Stimulated activated CD8-positive, alpha-beta memory T cell treated with anti-CD3 and anti-CD28 coated beads, Interleukin-7, amount 100 ng/mL, for 24 hours (primary cell): ENCODE measurements at regions not wholly inside any gene's neighbourhood (a gene's known extent, or its start where the extent isn't known, plus 50 kb on each side); places are given as distances from the start of the nearest gene placed in this dataset.
"Not testable (repeated sequence)": the region's sequence is repeated elsewhere in the genome, so short reads cannot be mapped to it uniquely, and the experiment has no call there.

Experiments
- DNase-seq: peaks from one replicate; pipeline ENCODE4 v3.0.0-alpha.2; 2020; ENCODE audit warnings: low read depth

DNA sequence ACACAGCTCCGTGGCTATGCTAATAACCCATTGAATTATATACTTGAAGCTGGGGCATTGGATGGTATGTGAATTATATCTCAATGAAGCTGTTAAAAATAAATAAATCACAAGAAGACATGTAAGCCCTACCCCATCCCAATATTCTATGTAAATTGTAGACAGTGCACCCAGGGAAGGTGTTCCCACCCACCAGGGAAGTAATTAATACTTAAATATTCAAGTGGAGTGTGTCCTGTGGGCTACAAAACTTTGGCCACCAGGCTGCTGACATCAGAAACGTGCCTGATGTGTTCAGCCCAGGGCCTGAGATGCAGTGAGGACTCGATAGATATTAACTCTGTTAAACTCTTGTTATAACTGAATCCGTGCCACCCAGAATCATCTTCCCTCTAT is 240.4 kb upstream of the RREB1 start:
- no peak for DNase-seq

DNA sequence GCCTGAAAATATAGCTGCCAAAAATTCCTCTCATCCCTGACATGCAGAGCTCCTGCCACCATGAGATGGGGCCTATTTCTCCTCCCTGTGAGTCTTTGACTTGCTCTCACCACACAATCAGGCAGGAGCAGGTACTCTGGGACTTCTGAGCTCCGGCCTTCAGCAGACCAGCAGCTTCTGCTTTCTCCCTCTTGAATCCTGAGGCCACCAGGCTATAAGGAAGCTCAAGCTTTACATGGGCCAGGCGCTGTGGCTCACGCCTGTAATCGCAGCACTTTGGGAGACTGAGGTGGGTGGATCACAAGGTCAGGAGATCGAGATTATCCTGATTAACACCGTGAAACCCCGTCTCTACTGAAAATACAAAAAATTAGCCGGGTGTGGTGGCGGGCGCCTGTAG is 238.7 kb upstream of the RREB1 start:
- DNase-seq: no peak

DNA sequence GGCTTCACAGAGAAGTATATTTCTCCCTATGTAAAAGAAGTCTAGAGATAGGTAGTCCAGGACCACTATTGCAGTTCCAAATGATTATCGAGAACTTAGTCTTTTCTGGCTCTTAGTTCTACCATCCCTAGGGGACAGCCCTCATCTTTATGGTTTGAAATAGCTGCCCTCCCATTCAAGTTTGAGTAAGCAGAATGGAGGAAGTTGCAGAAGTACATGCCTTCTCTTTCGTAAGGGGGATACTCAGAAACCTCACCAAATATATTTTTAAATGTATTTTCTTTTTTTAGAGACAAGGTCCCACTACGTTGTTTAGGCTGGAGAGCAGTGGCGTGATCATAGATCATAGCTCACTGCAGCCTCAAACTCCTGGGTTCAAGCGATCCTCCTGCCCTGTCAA is 236.8 kb upstream of the RREB1 start:
- no peak for DNase-seq

DNA sequence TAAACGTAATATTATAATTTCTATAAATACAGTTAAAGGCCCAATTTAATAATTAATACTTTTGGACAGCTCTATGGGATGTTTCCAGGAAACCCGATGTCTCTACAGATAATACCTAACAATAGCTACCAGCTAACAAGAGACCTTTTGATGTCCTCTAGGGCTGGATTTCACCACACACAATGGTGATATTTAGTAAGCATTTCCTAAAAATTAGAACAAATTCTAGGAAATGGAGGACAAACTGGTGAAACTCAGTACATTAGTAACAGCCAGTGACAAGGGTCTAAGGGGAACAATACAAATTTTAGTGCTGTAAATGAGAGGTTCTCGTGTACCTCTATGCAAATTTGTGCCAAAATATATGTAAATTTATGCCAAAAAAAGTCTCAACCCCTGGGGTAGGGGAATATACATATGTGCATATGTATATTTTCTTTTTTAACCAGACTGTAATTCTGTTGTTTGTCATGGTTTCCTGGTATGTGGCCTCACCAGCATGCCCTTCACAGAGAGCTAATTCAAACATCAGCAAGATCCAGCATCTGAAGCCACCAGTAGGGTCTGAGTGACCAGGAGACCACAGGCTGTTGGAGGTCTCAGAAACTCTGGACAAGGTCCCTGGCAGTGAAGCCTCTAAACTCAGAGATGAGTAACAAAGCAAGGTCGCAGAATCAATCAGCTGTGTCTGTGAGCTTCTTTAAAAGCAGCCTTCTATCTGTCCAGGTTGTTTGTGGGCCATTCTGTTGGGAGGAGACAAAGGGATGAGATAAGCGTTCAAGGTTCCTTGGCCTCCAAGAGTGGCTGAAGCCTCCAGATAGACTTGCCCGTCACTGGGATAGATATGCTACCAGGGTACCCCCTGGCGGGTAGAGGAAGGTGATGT is 235.1 kb upstream of the RREB1 start:
- no peak for DNase-seq

DNA sequence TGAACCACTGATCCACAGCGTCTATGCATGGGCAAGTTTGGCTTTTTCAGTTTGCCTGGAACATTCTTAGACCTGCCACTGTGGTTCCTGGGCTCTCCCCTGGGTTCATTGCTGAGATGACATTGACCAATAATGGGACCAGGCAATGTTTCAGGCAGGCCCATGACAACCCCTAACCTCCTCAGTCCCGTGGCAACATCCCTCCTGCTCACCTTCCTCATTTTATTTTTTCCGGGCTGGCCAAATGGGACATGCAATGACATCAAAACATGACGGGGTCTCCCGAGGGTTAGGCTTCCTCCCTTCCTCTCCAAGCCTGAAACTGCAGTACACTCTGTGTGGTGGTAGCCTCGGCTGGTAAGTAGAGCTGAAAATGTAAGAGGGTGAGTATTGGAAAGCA is 234.0 kb upstream of the RREB1 start:
- no peak for DNase-seq

DNA sequence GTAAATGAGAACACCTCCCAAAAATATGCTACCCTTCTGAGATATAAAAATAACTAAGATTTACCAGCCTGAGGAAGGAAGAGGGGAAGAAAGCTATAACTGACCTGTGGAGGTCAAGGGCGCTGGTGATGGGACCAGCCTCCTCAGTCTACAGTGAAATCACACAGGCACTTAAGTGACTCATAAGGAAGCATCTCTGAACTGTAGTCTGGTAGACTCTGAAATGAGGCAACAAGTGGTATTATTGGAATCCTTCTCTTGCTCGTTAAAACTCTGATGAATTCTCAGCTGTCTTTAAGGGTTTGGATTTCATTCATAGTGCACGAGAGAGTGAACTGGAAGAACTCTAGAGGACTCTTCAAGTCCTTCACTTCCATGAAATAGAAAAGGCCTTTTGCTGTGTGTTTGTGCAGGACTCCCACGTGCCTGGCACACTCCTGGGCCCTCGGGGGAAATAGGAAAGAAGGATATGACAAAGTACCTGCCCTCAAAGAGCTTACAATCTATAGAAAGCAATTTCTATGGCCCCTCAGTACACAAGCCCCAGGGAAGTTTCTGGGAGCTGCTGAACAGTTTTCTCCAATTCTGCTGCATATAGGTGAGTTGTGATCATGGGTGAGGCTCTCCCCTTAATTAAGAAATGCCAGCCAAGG is 231.8 kb upstream of the RREB1 start:
- no peak for DNase-seq

DNA sequence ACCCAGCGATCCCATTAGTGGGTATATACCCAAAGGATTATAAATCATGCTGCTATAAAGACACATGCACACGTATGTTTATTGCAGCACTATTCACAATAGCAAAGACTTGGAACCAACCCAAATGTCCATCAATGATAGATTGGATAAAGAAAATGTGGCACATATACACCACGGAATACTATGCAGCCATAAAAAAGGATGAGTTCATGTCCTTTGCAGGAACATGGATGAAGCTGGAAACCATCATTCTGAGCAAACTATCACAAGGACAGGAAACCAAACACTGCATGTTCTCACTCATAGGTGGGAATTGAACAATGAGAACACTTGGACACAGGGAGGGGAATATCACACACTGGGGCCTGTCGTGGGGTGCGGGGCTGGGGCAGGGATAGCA is 230.0 kb upstream of the RREB1 start:
- DNase-seq: not testable (repeated sequence)

DNA sequence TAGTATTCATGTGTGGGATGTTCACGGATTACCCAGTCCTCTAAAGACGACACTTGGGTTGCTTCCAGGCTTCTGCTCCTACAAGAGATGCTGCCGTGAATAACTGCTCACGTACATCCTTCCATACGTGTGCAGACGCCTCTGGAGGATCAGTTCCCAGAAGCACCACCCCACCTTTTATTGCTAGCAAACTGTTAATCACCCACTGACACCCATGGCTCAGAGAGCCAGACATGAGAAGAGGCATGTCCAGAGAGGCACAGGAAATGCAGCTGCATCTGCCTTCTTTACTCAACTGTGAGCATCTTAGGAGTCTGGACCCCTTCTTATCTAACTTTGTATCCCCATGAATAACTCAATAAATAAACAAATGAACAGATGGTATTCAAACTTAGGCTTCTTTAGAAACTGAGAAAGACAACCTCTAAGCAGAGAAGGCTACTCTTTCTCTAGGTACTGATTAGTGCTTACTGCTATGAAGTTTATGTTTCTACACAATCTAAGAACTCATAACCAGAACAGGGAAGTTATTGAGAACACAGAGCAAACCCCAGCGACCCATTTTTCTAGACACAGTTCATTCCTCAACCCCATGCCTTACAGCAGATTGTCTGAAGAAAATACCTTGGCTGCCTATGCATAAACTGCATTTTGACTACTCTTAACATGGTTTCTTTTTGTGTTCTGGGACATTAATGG is 228.7 kb upstream of the RREB1 start:
- no peak for DNase-seq

DNA sequence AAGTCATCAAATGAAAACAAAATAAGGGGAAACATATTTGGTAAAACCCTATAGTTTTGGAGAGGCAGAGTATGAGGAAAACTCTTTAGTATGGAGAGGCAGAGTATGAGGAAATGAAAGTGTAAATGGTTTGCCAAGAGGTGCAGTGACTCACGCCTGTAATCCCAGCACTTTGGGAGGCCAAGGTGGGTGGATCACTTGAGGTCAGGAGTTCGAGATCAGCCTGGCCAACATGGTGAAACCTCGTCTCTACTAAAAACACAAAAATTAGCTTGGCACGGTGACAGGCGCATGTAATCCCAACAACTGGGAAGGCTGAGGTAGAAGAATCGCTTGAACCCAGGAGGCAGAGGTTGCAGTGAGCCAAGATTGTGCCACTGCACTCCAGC is 228.2 kb upstream of the RREB1 start:
- not testable (repeated sequence) for DNase-seq

DNA sequence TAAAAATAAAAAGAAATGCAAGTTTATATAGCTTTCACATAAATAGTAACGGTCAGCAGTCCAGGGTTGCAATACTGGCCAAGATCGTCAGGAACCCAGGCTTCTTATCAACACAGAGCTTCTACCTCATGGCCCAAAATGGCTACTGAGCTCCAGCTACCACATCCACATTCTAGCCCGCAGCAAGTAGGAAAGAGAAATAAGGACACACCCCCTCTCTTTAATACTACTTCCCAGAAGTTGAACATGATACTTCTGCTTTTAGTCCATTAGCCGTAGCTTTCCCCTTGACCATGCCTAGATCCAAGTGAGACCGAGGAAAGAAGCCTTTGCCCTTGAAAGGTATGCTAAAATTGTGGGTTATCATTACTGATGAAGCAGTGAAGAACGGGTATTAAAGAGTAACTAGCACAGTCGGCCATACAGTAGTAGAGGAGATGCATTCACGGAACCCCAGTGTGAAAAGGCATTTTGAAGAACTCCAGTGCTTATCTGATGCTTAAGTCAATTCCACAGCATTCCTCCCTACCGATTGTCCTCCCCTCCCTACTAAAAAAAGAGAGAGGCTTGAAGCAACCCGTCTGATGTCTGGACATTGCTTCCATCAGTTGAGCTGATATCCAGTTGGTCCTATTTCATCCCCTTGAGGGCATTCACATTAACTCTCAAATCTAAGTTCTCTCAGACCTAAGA is 226.9 kb upstream of the RREB1 start:
- DNase-seq: no peak

DNA sequence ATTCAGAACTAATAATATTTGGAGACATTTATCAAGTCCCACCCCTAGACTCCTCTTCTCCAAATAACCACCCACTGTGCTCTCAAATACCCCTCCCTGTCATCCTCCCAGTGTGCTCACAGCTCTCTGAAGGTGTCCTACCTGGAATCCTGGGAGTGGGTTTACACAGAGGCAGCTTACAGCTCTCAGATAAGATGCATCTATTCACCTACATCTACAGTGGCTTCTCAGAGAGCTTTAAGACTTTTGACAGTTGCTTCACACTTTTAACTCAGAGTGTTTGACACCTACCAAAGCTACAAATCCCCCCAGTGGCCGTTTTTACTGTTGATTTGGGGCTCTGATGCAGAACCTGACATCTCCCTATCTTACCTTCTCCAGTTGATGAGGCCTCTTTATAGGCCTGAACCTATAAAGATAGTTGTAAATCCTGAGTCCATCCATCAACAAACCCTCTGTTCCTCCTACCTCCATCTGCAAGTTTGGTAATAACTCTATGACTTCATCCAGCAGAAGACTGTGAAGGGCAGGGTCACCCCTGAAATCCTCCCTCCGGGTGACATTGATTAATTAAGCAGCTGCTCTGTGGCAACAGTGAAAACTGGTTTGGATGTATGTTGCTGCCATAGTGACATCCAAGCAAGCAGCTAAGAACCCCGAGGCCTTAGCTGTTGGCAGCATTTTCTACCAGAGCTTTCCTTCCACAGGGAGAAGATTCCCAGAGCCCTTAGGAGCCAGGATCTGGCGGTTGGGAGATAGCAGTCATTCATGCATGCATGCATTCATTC is 226.1 kb upstream of the RREB1 start:
- no peak for DNase-seq

DNA sequence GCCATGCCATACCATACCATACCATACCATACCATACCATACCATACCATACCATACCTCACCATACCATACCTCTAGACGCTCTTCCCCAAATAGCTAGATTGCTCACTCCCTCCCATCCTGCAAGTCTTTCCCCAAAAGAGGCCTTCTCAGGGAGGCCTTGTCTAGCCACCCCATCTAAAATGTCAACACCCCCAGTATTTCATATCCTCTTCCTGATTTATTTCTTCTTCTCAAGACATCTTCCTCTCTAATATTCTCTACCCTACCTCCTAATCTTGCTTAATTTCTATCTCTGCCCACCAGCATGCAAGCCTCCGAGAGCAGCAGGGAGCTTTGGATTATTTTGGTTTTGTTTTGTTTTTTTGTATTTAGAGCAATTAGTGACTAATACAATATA is 225.2 kb upstream of the RREB1 start:
- DNase-seq: no peak

DNA sequence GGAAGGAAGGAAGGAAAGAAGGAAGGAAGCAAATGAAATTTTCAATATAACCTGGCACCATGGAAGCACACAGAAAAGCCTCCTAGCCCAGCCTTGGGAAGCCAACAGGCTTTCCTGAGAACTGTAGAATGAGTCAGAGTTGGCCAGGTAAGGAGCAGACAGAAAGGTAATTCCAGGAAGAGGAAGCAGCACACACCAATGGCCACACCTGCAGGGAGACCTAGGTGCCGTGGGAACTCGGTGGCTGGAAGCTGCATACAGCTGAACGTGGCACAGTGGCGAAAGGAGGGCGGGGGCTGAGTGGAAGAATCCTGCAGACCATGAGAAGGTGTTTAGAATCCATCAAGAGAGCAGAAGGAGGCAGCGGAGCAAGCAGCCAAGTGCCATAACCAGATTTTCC is 224.8 kb upstream of the RREB1 start:
- DNase-seq: no peak

DNA sequence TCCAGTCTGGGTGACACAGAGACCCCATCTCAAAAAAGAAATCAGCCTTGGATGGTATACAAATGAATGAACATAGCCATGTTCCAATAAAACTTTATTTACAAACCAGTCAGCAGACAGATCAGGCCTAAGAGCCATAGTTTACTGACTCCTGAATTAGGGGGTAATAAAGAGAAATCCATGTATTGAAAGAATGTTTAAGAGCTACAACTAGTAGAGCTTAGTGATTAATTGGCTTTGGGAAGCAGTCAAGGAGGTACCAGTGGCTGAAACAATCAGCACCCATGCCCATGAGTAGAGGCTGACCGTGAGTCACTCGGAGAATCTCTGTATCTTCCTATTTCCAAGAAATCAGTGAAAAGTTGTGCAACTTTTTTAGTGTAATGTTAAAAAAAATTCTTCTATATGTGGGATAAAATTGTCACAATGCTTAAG is 223.6 kb upstream of the RREB1 start:
- DNase-seq: no peak

DNA sequence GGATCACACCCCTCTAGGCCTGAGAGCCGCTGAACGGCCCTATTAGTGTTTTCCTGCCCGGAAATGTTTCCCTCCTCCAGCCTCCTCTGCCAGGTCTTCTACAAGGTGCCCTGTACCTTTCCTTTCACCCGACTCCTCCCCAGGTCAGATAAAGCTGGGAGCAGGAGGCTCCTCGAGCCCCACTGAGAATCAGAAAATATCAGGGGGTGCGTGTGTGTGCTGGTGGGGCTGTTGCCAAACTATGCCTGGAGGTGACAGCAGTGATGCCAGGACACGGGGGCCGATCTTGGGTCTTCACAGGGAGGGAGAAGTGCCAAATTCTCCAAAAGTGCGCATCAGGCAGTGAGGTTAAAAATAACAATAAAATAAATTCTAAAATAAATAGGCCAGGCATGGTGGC is 222.8 kb upstream of the RREB1 start:
- DNase-seq: no peak

DNA sequence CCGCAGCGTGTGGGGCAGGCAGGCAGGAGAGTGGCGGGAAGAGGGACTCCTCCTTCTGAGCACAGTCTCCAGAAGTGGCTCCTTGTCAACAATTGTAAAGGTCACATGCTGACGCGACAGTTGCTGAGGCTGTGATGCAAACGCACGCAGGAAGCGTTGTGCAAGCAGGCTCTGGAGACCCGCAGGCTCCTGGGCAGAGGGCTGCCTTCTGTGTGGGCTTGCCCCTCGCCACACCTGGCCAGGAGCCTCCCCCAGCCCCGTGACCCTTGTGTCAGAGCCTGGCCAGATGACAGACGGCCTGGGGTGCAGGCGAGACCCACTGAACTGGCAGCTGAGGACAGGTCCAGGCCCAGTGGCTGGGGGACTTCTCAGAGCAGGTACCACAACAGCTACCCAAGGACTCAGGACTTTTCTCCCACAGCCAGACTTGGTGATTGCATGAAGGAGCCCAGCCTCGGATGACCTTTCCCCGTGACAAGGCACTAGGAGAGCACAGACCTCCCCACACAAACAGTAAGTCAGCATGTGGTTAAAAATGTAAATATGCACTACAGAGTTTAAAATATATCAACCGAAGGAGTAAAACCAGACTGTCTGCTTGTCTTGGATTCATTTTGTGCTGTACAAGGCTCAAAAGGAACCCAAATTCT is 222.1 kb upstream of the RREB1 start:
- DNase-seq: no peak

DNA sequence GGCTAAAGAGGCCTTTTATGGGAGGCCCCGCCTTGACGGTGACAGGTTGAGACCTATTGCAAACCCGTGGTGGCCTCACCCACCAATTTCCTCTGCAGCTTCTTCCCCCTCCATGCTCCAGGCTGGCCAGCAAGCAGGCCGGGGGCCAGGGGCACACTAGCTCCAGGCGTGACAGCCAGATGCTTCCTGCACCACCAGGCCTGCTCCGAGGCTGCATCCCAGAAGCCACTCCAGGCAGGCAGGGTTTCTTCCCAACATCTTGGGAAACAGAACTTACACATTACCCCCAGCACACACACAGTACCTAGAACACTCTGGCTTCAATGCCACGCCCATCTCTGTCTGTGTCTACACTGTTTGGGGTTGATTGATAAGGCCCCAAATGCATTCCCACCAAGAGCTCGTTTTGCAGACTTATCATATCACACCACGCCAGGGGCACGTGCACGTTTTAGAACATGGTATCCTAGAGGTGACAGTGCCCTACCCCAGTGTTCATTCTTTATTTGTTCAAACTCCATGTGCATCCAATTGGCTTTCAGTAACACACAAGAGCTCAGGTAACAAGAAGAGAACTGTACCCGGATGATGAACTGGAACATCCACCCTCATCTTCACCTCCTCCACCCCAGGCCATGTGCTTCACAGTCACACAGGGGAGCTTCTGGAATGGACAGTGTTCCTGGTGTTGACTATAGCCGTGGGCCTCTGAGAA is 221.4 kb upstream of the RREB1 start:
- DNase-seq: no peak

DNA sequence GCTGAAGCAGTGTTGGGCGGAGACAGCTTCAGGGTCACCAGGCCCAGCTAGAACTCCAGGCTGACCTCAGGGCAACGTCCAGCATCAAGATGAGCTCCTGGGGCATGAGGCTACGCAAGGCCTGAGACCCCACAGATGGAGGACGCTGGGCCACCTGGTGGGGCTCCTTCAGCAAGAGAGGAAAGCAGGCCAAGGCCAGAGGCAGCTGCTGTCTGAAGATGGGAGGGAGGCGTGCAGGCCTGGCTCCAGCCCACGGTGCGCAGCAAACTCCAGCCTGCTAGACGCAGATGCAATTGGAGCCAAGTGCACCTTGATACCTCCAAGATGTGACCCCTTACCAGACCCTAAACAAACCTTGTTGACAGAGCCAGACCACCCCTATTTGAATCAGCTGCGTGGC is 220.9 kb upstream of the RREB1 start:
- no peak for DNase-seq

DNA sequence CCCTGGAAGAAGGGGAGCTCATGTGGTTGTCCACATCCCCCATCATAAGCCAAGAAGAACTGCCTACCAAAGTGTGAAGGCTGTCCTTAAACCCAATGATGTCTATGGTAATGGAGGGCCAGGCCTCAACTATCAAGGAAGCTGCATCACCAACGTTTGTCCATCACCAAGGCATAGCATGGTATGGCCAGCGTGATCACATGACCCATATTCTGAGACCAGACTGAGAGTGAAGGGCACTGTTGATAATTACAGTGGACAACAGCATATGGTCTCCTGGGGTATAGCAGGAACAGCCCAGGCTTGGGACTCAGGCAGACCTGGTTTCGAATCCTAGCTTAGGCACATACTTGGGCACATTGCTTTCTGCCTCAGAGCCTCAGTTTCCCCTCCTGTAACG is 218.2 kb upstream of the RREB1 start:
- no peak for DNase-seq

DNA sequence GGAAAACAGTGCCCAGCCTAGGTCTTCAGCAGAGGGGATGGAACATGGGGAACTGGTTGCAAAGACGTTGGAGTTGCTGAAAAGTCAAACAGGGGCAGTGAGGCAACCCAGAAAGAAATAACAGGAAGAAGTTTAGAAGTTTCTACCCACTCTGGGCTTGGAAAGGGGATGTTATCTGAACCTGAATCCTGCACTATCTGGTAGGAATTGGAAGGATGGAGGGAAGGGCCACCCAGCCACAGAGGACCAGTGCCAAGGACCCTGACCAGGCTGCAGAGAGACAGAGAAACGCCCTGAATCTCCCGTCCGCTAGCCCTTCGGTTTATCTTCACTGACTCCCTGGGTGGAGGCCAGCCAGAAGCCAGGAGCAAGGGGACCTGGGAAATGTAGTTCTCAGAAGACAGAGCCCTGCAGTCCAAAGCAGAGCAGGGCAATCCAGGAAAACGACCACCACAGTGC is 217.3 kb upstream of the RREB1 start:
- DNase-seq: no peak
